Esophagus squamous epithelium (tissue), 4 donors: ENCODE measurements at regions not wholly inside any gene's neighbourhood (a gene's known extent, or its start where the extent isn't known, plus 50 kb on each side); places are given as distances from the start of the nearest gene placed in this dataset.

Experiments used
- POLR2A ChIP-seq, 4 donors: fragments of 450-650 bp; IDR thresholded peaks; one replicate each; pipeline ENCODE4 v1.6.1; 2017; ENCODE audit warnings: antibody characterized with exemption in 4 of 4, mild to moderate bottlenecking in 4 of 4, moderate library complexity in 3 of 4
- TF ChIP-seq, protein P1 (sequence below), 6 experiments: fragments of 450-650 bp in 4 of 6; fragments of 200-600 bp in 2 of 6; sonication (generic) in 2 of 6; IDR thresholded peaks; one replicate each; pipeline ENCODE4 v1.5.1; 2016 to 2019; ENCODE audit warnings: antibody characterized with exemption in 6 of 6, mild to moderate bottlenecking in 4 of 6, moderate library complexity in 4 of 6

DNA sequence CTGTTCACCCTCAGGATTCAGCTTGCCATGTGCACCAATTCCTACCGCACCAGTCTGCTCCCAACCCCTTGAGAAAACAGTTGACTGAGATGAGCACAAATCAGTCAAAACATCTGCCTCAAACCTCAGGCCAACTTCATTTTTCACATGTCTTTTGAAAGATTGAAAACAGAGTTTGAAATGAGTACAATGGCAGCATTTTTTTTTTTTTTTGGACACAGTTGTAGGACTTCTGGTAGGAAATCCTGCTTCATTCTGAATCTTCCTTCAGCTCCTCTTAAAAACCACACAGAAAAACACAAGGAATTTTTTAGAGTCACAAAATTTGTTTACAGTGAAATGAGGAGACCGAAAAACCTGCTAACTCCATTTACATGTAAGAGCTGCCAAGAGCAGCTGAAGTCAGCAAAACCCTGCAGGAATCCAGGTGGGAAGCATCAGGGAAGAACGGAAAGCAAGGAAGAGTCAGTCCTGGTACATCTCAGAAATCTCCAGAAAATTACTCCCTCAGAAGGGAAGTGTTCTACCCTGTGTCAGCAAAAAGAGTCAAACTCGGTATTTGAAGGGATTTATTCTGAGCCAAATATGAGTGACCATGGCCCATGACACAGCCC, 100.3 kb upstream of the TMTC1 start:
- TF ChIP-seq, protein P1, sequence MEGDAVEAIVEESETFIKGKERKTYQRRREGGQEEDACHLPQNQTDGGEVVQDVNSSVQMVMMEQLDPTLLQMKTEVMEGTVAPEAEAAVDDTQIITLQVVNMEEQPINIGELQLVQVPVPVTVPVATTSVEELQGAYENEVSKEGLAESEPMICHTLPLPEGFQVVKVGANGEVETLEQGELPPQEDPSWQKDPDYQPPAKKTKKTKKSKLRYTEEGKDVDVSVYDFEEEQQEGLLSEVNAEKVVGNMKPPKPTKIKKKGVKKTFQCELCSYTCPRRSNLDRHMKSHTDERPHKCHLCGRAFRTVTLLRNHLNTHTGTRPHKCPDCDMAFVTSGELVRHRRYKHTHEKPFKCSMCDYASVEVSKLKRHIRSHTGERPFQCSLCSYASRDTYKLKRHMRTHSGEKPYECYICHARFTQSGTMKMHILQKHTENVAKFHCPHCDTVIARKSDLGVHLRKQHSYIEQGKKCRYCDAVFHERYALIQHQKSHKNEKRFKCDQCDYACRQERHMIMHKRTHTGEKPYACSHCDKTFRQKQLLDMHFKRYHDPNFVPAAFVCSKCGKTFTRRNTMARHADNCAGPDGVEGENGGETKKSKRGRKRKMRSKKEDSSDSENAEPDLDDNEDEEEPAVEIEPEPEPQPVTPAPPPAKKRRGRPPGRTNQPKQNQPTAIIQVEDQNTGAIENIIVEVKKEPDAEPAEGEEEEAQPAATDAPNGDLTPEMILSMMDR (IDR thresholded peaks at IDR 0.05), result no peak
- no peak for TF ChIP-seq POLR2A (IDR thresholded peaks at IDR 0.05)
